ENCODE measurements at regions not wholly inside any gene's neighbourhood (a gene's known extent, or its start where the extent isn't known, plus 50 kb on each side); places are given as distances from the start of the nearest gene placed in this dataset.

- TF ChIP-seq CTCF (IDR thresholded peaks at IDR 0.05) (no peak), POLR2A (IDR thresholded peaks at IDR 0.05) (no peak)
Measured at GRCh38 chr4:156710365-156711192, 261.0 kb downstream of the PDGFC start.

Data from sigmoid colon (tissue), 3 donors.